ENCODE measurements at regions not wholly inside any gene's neighbourhood (a gene's known extent, or its start where the extent isn't known, plus 50 kb on each side); places are given as distances from the start of the nearest gene placed in this dataset.

DNA sequence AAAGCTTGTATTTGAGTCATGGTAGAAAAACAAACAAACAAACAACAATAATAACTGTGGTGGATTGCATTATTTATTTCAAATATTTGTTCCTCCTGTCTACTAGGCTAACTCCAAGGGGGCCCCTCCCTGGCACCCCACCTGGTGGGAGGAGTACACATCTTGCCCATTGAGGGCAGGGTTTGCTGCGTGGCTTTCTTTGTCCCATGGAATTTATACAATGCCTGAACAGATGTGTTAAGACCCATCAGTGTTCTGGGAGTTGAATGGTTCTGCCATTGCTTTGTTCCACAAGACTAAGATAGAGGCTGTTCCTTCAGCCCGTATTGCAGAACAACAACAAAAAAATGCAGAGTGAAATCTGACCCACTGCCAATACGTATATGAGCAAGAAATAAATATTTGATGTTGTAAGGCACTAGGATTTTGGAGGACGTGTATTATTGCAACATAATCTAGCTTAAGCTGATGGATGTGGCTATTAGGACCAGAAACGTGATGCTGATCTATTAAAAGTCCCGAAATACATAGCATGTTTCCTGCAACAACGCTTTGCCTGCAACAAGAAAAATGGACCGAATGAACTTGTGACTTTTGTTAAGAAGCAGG lies 119.1 kb upstream of the JCAD start:
- Histone ChIP-seq H3K27me3 (ENCODE audit: control insufficient read depth in 2 of 2, insufficient read depth in 2 of 2, low read length in 2 of 2) (no peaks in the 10 kb centered on the region), H2AFZ (ENCODE audit: insufficient read depth, low read depth, low read length, poor library complexity, severe bottlenecking) (no peak overlapping the region), H4K20me1 (ENCODE audit: insufficient read depth, low read length) (no peaks in the 10 kb centered on the region), H3K9ac (ENCODE audit: insufficient read depth, low read length, poor library complexity, severe bottlenecking) (no peak overlapping the region), H3K4me2 (replicated peaks; ENCODE audit: extremely low read depth, low read length, poor library complexity, severe bottlenecking) (no peak overlapping the region), H3K27ac (ENCODE audit: low read depth in 1 of 2, low read length in 2 of 2) (no peak overlapping the region), H3K4me3 (replicated peaks in 1 of 3; ENCODE audit: low read depth in 2 of 3, low read length in 3 of 3) (no peak overlapping the region), H3K9me3 (replicated peaks in 1 of 2; ENCODE audit: control insufficient read depth in 1 of 2, insufficient read depth in 1 of 2, low read length in 2 of 2) (no peaks in the 10 kb centered on the region), H3K36me3 (replicated peaks in 1 of 2; ENCODE audit: control insufficient read depth in 1 of 2, insufficient read depth in 2 of 2, low read length in 2 of 2) (no peaks in the 10 kb centered on the region), H3K4me1 (ENCODE audit: control insufficient read depth in 1 of 2, insufficient read depth in 2 of 2, low read length in 2 of 2) (no peaks in the 10 kb centered on the region), H3K79me2 (ENCODE audit: insufficient read depth, low read length) (no peaks in the 10 kb centered on the region)
- Mint-ChIP-seq H3K4me1 (no peaks in the 10 kb centered on the region), H3K27me3 (ENCODE audit: low read depth in 3 of 3) (peaks cover 2 to 7% (median 3%) of the 10 kb centered on the region in 3 donors), H3K27ac (no peak overlapping the region), H3K36me3 (no peaks in the 10 kb centered on the region), H3K9me3 (peaks cover 0 to 2% (median 0%) of the 10 kb centered on the region in 7 donors), H3K4me3 (no peak overlapping the region)
- intact Hi-C loops (cut with micrococcal nuclease), result no loop called here
- TF ChIP-seq, protein P1, sequence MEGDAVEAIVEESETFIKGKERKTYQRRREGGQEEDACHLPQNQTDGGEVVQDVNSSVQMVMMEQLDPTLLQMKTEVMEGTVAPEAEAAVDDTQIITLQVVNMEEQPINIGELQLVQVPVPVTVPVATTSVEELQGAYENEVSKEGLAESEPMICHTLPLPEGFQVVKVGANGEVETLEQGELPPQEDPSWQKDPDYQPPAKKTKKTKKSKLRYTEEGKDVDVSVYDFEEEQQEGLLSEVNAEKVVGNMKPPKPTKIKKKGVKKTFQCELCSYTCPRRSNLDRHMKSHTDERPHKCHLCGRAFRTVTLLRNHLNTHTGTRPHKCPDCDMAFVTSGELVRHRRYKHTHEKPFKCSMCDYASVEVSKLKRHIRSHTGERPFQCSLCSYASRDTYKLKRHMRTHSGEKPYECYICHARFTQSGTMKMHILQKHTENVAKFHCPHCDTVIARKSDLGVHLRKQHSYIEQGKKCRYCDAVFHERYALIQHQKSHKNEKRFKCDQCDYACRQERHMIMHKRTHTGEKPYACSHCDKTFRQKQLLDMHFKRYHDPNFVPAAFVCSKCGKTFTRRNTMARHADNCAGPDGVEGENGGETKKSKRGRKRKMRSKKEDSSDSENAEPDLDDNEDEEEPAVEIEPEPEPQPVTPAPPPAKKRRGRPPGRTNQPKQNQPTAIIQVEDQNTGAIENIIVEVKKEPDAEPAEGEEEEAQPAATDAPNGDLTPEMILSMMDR (IDR thresholded peaks at IDR 0.05), result no peak
- 73% methylated on average over 7 of the region's 8 CpGs for WGBS (ENCODE audit: insufficient coverage)
- DNase-seq, result no peak

DNA sequence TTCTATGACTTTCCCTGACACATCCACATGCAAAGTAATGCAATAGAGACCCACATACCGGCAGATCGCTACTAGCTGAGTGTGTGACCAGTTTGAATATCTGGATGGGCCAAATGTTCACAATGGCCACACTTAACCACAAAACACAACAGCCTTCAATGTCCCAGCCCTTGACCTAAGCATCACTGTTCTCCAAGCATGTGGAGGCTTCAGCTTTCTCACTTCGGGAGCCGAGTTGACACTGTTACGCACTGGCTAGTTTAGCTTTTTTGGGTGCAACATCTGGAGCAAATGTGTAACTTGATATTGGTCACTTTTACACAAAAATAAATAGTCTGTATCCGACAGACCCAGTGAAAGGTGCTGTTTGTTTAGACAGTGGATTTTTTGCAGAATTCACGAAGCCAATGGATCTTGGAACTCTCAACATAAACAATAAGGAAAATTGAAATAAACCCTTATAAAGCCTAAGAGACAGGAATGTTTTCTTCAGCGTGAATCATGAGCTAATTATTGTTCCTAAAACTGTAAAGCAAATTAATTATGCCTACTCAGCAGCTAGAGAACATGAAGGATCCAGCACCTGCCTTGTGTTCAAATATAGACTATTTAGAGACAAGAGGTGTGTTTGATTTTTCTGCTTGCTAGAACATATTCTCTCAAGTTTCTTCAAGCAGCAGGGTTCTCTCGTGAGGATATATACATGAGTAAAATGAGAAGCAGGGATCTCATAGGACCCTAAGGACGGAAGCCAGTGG lies 117.6 kb upstream of the JCAD start:
- H3K9ac ChIP-seq (ENCODE audit: insufficient read depth, low read length, poor library complexity, severe bottlenecking), result no peak overlapping the region
- no peak overlapping the region for H2AFZ ChIP-seq (ENCODE audit: insufficient read depth, low read depth, low read length, poor library complexity, severe bottlenecking)
- no peak overlapping the region for H3K4me2 ChIP-seq (replicated peaks; ENCODE audit: extremely low read depth, low read length, poor library complexity, severe bottlenecking)
- H3K27ac ChIP-seq (ENCODE audit: low read depth in 1 of 2, low read length in 2 of 2), result no peak overlapping the region
- intact Hi-C loops (cut with micrococcal nuclease), result no loop called here
- DNase-seq, result no peak
- H3K4me3 ChIP-seq (replicated peaks in 1 of 3; ENCODE audit: low read depth in 2 of 3, low read length in 3 of 3), result no peak overlapping the region
- H4K20me1 ChIP-seq (ENCODE audit: insufficient read depth, low read length), result no peaks in the 10 kb centered on the region
- Mint-ChIP-seq H3K27ac (peak overlapping the region in 1 of 7 donors; percentile 21), H3K36me3 (no peaks in the 10 kb centered on the region), H3K4me1 (no peaks in the 10 kb centered on the region), H3K9me3 (peaks cover 0 to 2% (median 0%) of the 10 kb centered on the region in 7 donors), H3K27me3 (ENCODE audit: low read depth in 3 of 3) (peaks cover 2 to 4% (median 3%) of the 10 kb centered on the region in 3 donors), H3K4me3 (no peak overlapping the region)
- H3K9me3 ChIP-seq (replicated peaks in 1 of 2; ENCODE audit: control insufficient read depth in 1 of 2, insufficient read depth in 1 of 2, low read length in 2 of 2), result no peaks in the 10 kb centered on the region
- TF ChIP-seq, protein P1 (IDR thresholded peaks at IDR 0.05), result no peak
- no peaks in the 10 kb centered on the region for H3K36me3 ChIP-seq (replicated peaks in 1 of 2; ENCODE audit: control insufficient read depth in 1 of 2, insufficient read depth in 2 of 2, low read length in 2 of 2)
- WGBS (ENCODE audit: insufficient coverage), result 100% methylated on average over 2 of the region's 10 CpGs
- no peaks in the 10 kb centered on the region for H3K27me3 ChIP-seq (ENCODE audit: control insufficient read depth in 2 of 2, insufficient read depth in 2 of 2, low read length in 2 of 2)
- H3K79me2 ChIP-seq (ENCODE audit: insufficient read depth, low read length), result no peaks in the 10 kb centered on the region
- H3K4me1 ChIP-seq (ENCODE audit: control insufficient read depth in 1 of 2, insufficient read depth in 2 of 2, low read length in 2 of 2), result no peaks in the 10 kb centered on the region
